GM06990 (cell line): ENCODE measurements at regions not wholly inside any gene's neighbourhood (a gene's known extent, or its start where the extent isn't known, plus 50 kb on each side); places are given as distances from the start of the nearest gene placed in this dataset.

Experiments
- DNase-seq: peaks from one replicate; pipeline ENCODE4 v3.0.0-alpha.2; 2011; ENCODE audit not compliant: insufficient read length; ENCODE audit errors: extremely low read depth
- H3K27me3 ChIP-seq: replicated peaks from 2 replicates; pipeline ENCODE4 v1.6.0; 2011; ENCODE audit warnings: low read length; ENCODE audit not compliant: control insufficient read depth, insufficient read depth
- H3K36me3 ChIP-seq: 2 replicates; pipeline ENCODE4 v1.5.1; 2011; ENCODE audit warnings: low read length; ENCODE audit not compliant: control insufficient read depth, insufficient read depth
- H3K4me3 ChIP-seq: replicated peaks from 2 replicates; pipeline ENCODE4 v1.5.1; 2011; ENCODE audit warnings: low read depth, mild to moderate bottlenecking, control low read depth, low read length
- CTCF ChIP-seq: IDR thresholded peaks from 2 replicates; pipeline ENCODE4 v1.5.1; 2011; ENCODE audit warnings: low read length, control low read depth, mild to moderate bottlenecking, inconsistent platforms; ENCODE audit not compliant: insufficient read depth, poor library complexity, severe bottlenecking

GRCh38 chrX:9130031-9130430 is 96.1 kb upstream of the FAM9B start:
- Histone ChIP-seq H3K36me3 (no peaks in the 10 kb centered on the region), H3K4me3 (no peak overlapping the region), H3K27me3 (no peaks in the 10 kb centered on the region)
- no peak for DNase-seq
- TF ChIP-seq CTCF: no peak

GRCh38 chrX:9131066-9131465 is 97.1 kb upstream of the FAM9B start:
- Histone ChIP-seq H3K36me3 (no peaks in the 10 kb centered on the region), H3K4me3 (no peak overlapping the region), H3K27me3 (no peaks in the 10 kb centered on the region)
- DNase-seq: no peak
- no peak for TF ChIP-seq CTCF

- Histone ChIP-seq H3K27me3 (no peaks in the 10 kb centered on the region), H3K4me3 (no peak overlapping the region), H3K36me3 (no peaks in the 10 kb centered on the region)
- DNase-seq: no peak
- no peak for TF ChIP-seq CTCF
Measured at GRCh38 chrX:9132036-9132638, 98.2 kb upstream of the FAM9B start.

GRCh38 chrX:9133426-9133825 is 99.5 kb upstream of the FAM9B start:
- Histone ChIP-seq H3K36me3 (no peaks in the 10 kb centered on the region), H3K4me3 (no peak overlapping the region), H3K27me3 (no peaks in the 10 kb centered on the region)
- no peak for TF ChIP-seq CTCF
- no peak for DNase-seq

- DNase-seq: no peak
- Histone ChIP-seq H3K36me3 (no peaks in the 10 kb centered on the region), H3K27me3 (no peaks in the 10 kb centered on the region), H3K4me3 (no peak overlapping the region)
- no peak for TF ChIP-seq CTCF
Measured at GRCh38 chrX:9134366-9134765, 100.4 kb upstream of the FAM9B start.
